ENCODE measurements at regions not wholly inside any gene's neighbourhood (a gene's known extent, or its start where the extent isn't known, plus 50 kb on each side); places are given as distances from the start of the nearest gene placed in this dataset.

DNA sequence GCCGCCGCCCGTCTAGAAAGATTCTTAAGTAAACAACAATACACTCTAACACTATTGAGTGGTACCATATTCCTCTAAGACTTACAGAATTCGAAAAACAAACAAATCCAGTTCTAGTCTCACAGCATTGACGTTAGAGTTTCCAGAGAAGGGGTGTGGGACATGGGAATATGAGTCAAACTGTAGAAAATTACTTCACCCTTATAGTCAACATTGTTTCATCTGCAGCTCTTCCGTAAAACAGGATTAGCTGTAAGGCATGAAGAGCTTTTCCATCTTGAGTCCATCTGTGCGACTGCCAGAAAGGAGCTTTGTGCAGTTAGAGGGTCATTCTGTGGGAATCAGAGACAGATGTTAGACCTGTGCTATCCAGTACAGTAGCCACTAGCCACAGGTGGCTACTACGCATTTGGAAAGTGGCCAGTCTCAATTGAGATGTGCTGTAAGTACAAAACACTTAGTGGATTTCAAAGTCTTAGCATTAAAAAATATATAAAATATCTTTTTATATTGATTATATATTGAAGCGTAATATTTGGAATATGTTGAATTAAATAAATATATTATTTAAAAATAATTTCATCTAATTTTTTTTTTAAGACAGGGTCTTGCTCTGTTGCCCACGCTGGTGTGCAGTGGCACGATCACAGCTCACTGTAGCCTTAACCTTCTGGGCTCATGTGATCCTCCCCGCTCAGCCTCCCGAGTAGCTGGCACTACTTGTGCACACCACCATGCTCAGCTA, 79.8 kb upstream of the MPP7 start:
- TF ChIP-seq TCF4 (CRISPR knock-in tag; IDR thresholded peaks at IDR 0.05; ENCODE audit: borderline replicate concordance) (no peak), ESRRG (CRISPR knock-in tag; IDR thresholded peaks at IDR 0.05) (no peak), ZNF8 (CRISPR knock-in tag; IDR thresholded peaks at IDR 0.05) (no peak), TOX (CRISPR knock-in tag; IDR thresholded peaks at IDR 0.05; ENCODE audit: borderline replicate concordance) (no peak), ARNTL (CRISPR knock-in tag; IDR thresholded peaks at IDR 0.05; ENCODE audit: borderline replicate concordance, low read depth) (no peak), RARB (CRISPR knock-in tag; IDR thresholded peaks at IDR 0.05) (no peak), CSDC2 (CRISPR knock-in tag; IDR thresholded peaks at IDR 0.05) (no peak), ZC3H10 (CRISPR knock-in tag; IDR thresholded peaks at IDR 0.05) (no peak), OSR1 (CRISPR knock-in tag; IDR thresholded peaks at IDR 0.05) (no peak), ZFP30 (CRISPR knock-in tag; IDR thresholded peaks at IDR 0.05) (no peak), BACH2 (CRISPR knock-in tag; IDR thresholded peaks at IDR 0.05; ENCODE audit: borderline replicate concordance) (no peak)
- TF ChIP-seq, protein P1, sequence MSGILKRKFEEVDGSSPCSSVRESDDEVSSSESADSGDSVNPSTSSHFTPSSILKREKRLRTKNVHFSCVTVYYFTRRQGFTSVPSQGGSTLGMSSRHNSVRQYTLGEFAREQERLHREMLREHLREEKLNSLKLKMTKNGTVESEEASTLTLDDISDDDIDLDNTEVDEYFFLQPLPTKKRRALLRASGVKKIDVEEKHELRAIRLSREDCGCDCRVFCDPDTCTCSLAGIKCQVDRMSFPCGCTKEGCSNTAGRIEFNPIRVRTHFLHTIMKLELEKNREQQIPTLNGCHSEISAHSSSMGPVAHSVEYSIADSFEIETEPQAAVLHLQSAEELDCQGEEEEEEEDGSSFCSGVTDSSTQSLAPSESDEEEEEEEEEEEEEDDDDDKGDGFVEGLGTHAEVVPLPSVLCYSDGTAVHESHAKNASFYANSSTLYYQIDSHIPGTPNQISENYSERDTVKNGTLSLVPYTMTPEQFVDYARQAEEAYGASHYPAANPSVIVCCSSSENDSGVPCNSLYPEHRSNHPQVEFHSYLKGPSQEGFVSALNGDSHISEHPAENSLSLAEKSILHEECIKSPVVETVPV (CRISPR knock-in tag; IDR thresholded peaks at IDR 0.05), result no peak
- TF ChIP-seq, protein P2, sequence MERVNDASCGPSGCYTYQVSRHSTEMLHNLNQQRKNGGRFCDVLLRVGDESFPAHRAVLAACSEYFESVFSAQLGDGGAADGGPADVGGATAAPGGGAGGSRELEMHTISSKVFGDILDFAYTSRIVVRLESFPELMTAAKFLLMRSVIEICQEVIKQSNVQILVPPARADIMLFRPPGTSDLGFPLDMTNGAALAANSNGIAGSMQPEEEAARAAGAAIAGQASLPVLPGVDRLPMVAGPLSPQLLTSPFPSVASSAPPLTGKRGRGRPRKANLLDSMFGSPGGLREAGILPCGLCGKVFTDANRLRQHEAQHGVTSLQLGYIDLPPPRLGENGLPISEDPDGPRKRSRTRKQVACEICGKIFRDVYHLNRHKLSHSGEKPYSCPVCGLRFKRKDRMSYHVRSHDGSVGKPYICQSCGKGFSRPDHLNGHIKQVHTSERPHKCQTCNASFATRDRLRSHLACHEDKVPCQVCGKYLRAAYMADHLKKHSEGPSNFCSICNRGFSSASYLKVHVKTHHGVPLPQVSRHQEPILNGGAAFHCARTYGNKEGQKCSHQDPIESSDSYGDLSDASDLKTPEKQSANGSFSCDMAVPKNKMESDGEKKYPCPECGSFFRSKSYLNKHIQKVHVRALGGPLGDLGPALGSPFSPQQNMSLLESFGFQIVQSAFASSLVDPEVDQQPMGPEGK (CRISPR knock-in tag; IDR thresholded peaks at IDR 0.05; ENCODE audit: borderline replicate concordance), result no peak
- TF ChIP-seq, protein P3, sequence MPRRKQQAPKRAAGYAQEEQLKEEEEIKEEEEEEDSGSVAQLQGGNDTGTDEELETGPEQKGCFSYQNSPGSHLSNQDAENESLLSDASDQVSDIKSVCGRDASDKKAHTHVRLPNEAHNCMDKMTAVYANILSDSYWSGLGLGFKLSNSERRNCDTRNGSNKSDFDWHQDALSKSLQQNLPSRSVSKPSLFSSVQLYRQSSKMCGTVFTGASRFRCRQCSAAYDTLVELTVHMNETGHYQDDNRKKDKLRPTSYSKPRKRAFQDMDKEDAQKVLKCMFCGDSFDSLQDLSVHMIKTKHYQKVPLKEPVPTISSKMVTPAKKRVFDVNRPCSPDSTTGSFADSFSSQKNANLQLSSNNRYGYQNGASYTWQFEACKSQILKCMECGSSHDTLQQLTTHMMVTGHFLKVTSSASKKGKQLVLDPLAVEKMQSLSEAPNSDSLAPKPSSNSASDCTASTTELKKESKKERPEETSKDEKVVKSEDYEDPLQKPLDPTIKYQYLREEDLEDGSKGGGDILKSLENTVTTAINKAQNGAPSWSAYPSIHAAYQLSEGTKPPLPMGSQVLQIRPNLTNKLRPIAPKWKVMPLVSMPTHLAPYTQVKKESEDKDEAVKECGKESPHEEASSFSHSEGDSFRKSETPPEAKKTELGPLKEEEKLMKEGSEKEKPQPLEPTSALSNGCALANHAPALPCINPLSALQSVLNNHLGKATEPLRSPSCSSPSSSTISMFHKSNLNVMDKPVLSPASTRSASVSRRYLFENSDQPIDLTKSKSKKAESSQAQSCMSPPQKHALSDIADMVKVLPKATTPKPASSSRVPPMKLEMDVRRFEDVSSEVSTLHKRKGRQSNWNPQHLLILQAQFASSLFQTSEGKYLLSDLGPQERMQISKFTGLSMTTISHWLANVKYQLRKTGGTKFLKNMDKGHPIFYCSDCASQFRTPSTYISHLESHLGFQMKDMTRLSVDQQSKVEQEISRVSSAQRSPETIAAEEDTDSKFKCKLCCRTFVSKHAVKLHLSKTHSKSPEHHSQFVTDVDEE (CRISPR knock-in tag; IDR thresholded peaks at IDR 0.05), result no peak
- TF ChIP-seq, protein P4, sequence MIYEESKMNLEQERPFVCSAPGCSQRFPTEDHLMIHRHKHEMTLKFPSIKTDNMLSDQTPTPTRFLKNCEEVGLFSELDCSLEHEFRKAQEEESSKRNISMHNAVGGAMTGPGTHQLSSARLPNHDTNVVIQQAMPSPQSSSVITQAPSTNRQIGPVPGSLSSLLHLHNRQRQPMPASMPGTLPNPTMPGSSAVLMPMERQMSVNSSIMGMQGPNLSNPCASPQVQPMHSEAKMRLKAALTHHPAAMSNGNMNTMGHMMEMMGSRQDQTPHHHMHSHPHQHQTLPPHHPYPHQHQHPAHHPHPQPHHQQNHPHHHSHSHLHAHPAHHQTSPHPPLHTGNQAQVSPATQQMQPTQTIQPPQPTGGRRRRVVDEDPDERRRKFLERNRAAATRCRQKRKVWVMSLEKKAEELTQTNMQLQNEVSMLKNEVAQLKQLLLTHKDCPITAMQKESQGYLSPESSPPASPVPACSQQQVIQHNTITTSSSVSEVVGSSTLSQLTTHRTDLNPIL (CRISPR knock-in tag; IDR thresholded peaks at IDR 0.05; ENCODE audit: low read depth), result no peak
- ATAC-seq, result no peak

DNA sequence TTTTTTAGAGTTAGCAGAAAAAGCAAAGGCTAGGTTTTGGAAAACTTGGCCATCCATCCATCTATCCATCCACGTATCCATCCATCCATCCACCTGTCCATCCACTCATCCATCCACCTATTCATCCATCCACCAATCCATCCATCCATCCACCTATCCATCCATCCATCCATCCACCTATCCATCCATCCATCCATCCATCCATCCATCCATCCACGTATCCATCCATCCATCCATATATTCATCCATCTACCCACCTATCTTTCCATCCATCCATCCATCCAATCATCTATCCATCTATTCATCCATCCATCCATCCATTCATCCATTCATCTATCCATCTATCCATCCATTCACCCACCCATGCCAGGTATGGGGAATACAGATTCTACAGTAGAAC, 81.7 kb upstream of the MPP7 start:
- no peak for ATAC-seq
- no peak for TF ChIP-seq ZNF8 (CRISPR knock-in tag; IDR thresholded peaks at IDR 0.05)
- TF ChIP-seq GLIS3 (CRISPR knock-in tag; IDR thresholded peaks at IDR 0.05), result no peak
- TF ChIP-seq, protein P3 (CRISPR knock-in tag; IDR thresholded peaks at IDR 0.05), result no peak
- TF ChIP-seq SNAI2 (CRISPR knock-in tag; IDR thresholded peaks at IDR 0.05), result no peak
- TF ChIP-seq, protein P2 (CRISPR knock-in tag; IDR thresholded peaks at IDR 0.05; ENCODE audit: borderline replicate concordance), result no peak
- TF ChIP-seq, protein P5, sequence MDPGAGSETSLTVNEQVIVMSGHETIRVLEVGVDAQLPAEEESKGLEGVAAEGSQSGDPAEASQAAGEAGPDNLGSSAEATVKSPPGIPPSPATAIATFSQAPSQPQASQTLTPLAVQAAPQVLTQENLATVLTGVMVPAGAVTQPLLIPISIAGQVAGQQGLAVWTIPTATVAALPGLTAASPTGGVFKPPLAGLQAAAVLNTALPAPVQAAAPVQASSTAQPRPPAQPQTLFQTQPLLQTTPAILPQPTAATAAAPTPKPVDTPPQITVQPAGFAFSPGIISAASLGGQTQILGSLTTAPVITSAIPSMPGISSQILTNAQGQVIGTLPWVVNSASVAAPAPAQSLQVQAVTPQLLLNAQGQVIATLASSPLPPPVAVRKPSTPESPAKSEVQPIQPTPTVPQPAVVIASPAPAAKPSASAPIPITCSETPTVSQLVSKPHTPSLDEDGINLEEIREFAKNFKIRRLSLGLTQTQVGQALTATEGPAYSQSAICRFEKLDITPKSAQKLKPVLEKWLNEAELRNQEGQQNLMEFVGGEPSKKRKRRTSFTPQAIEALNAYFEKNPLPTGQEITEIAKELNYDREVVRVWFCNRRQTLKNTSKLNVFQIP (CRISPR knock-in tag; IDR thresholded peaks at IDR 0.05; ENCODE audit: borderline replicate concordance, low read depth), result no peak
- TF ChIP-seq TOX (CRISPR knock-in tag; IDR thresholded peaks at IDR 0.05; ENCODE audit: borderline replicate concordance), result no peak
- no peak for TF ChIP-seq ZFP30 (CRISPR knock-in tag; IDR thresholded peaks at IDR 0.05)
- TF ChIP-seq BACH2 (CRISPR knock-in tag; IDR thresholded peaks at IDR 0.05; ENCODE audit: borderline replicate concordance), result no peak
- TF ChIP-seq ZNF565 (CRISPR knock-in tag; conservative IDR thresholded peaks at IDR 0.05; ENCODE audit: low read depth), result no peak
- TF ChIP-seq RARB (CRISPR knock-in tag; IDR thresholded peaks at IDR 0.05), result no peak
- TF ChIP-seq CSDC2 (CRISPR knock-in tag; IDR thresholded peaks at IDR 0.05), result no peak
- TF ChIP-seq TCF4 (CRISPR knock-in tag; IDR thresholded peaks at IDR 0.05; ENCODE audit: borderline replicate concordance), result no peak
- TF ChIP-seq, protein P4 (CRISPR knock-in tag; IDR thresholded peaks at IDR 0.05; ENCODE audit: low read depth), result no peak
- TF ChIP-seq ZNF70 (CRISPR knock-in tag; IDR thresholded peaks at IDR 0.05), result no peak
- TF ChIP-seq ARNTL (CRISPR knock-in tag; IDR thresholded peaks at IDR 0.05; ENCODE audit: borderline replicate concordance, low read depth), result no peak
- TF ChIP-seq ISL1 (CRISPR knock-in tag; IDR thresholded peaks at IDR 0.05), result no peak
- TF ChIP-seq ZC3H10 (CRISPR knock-in tag; IDR thresholded peaks at IDR 0.05), result no peak
- TF ChIP-seq OSR1 (CRISPR knock-in tag; IDR thresholded peaks at IDR 0.05), result no peak
- TF ChIP-seq PPARA (CRISPR knock-in tag; IDR thresholded peaks at IDR 0.05; ENCODE audit: borderline replicate concordance), result no peak
